Retinal pigment epithelial cell (primary cell): ENCODE measurements at regions not wholly inside any gene's neighbourhood (a gene's known extent, or its start where the extent isn't known, plus 50 kb on each side); places are given as distances from the start of the nearest gene placed in this dataset.

Experiments used
- DNase-seq: peaks from one replicate; pipeline ENCODE4 v3.0.0-alpha.2; 2010; ENCODE audit warnings: low read depth
- H3K4me3 ChIP-seq: 2 replicates; pipeline ENCODE4 v1.5.1; 2011; ENCODE audit warnings: mild to moderate bottlenecking, low read length, control low read depth, moderate library complexity
- TF ChIP-seq, protein P1 (sequence below): conservative IDR thresholded peaks from 2 replicates; pipeline ENCODE4 v1.5.1; 2011; ENCODE audit warnings: low read depth, low read length, control low read depth, inconsistent platforms

DNA sequence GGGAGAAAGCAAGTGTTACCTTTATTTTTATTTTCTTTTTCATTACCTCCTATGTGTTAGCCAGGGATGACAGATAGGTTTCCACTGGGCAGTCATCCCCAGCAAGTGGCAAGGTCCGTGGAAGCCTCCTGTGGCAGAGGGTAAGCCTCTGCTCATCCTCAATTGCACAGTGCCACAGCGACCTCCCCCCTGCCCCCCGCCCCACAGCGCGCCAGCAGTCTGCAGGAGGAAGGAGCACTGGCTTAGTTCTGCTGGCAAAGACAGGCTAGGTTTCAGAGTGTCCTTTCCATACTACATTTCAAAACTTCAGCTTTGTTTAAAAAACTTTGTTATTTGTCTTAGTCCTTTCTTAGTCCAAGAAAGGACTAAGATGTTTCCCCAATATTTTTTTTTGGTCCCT is 194.7 kb downstream of the EXOC5 start:
- TF ChIP-seq, protein P1, sequence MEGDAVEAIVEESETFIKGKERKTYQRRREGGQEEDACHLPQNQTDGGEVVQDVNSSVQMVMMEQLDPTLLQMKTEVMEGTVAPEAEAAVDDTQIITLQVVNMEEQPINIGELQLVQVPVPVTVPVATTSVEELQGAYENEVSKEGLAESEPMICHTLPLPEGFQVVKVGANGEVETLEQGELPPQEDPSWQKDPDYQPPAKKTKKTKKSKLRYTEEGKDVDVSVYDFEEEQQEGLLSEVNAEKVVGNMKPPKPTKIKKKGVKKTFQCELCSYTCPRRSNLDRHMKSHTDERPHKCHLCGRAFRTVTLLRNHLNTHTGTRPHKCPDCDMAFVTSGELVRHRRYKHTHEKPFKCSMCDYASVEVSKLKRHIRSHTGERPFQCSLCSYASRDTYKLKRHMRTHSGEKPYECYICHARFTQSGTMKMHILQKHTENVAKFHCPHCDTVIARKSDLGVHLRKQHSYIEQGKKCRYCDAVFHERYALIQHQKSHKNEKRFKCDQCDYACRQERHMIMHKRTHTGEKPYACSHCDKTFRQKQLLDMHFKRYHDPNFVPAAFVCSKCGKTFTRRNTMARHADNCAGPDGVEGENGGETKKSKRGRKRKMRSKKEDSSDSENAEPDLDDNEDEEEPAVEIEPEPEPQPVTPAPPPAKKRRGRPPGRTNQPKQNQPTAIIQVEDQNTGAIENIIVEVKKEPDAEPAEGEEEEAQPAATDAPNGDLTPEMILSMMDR, result no peak
- DNase-seq, result no peak
- no peak overlapping the region for H3K4me3 ChIP-seq

DNA sequence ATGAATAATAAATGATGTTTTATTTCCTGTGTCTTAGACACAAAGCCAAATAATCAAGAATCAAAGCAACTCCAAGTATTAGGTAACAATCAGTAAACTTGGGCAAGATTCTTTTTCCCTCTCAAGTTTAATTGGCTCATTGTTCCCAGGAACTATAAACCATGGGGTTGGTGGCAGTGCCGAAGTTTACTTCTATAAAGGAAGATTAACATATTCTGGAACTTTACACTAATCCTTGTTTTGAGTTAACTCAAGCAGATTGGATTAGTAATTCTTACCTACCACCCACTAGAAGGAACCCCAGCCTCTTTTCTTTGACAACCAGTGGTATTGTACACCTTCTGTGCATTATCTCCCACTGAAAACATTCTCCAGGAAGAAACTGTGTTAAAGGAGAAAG is 197.1 kb downstream of the EXOC5 start:
- TF ChIP-seq, protein P1, result no peak
- peak; percentile 81 for DNase-seq
- H3K4me3 ChIP-seq, result no peak overlapping the region

DNA sequence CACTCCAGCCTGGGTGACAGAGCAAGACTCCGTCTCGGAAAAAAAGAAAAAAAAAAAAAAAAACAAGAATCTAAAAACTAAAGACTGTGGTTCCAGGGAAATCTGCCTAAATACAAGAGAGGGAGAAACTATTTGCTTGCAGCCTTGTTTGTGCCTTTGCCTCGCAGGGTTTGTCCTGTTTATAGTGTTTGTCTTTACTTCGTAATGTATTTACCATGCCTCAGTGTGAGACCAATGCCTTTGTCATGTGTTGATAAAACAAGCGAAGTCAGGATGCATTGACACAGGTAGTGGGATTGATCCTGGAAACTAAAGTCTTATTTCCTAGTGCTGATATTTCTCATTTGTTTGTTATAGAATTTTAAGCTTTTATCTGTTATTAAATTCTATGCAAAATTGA is 199.0 kb downstream of the EXOC5 start:
- TF ChIP-seq, protein P1, result no peak
- DNase-seq, result no peak
- H3K4me3 ChIP-seq, result no peak overlapping the region

DNA sequence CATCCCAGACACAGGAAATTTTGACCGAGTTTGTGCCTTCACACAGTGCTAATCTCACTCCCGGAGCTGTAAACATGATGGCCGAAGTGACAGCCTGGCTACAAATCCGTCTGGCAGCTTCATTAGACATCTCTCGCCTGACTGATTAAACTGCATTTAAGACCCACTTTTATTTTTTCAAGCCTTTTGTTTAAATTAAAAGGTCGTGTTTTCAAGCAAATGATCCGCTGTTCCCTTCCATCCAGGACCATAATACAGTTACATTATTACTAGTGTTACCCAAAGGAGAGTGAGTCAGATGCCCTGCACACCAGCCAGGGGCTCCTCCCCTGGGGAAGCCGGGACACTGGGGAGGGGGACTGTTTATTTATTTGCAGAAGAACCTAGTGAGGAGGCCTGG is 200.2 kb downstream of the EXOC5 start:
- H3K4me3 ChIP-seq, result peak overlapping the region; percentile 2
- TF ChIP-seq, protein P1, result no peak
- DNase-seq, result peak; percentile 80

DNA sequence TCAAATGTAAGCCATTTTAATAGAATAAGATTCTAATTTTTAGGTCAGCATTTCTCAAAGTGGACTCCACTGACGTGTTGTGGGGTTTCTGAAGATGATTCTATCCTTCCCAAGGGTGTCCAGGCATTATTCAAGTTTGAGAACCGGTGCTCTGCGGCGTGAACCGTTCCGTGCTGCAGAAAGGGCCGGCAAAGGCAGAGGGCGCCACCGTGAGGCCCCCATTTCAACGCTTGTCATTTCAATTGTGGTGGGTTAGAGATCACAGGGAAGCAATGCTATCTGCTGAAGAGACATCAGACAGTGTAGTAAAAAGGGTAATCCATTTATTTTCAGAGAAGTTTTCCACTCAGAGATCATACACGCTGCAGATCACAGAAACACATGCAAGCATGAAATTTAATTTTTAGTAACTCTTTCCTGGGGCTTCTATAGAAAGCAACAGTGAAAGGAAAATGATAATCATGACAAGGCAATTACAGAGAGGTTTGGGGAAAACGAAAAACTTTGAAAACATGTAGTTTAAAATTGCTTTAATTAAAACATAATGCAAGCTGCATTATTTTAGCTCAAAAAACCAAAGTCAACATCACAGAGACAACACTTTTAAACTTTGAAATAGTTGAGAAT is 201.7 kb downstream of the EXOC5 start:
- TF ChIP-seq, protein P1, result peak; percentile 90

DNA sequence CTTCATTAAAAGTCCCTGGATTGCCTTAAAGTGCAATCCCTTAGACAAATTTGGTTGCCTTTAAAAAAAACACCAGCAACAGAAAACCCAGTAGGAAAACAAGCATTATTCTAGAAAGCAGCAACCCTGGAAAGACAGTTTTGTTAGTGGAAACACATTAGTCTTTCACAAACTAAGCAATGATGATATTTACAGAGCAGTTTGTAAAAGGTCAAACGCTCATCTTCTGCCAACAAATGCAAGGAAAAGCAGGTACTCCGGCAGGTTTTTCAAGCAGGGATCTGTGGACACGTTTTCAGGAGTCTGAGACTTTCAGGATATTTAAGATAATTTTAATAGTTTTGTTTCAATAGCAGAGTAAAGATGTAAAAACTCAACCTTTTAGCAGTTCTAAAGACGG is 202.2 kb downstream of the EXOC5 start:
- TF ChIP-seq, protein P1, result no peak
- DNase-seq, result no peak
- H3K4me3 ChIP-seq, result no peak overlapping the region

More for the DNA sequence above, 201.7 kb downstream of the EXOC5 start:
- DNase-seq, result no peak
- H3K4me3 ChIP-seq, result no peak overlapping the region

DNA sequence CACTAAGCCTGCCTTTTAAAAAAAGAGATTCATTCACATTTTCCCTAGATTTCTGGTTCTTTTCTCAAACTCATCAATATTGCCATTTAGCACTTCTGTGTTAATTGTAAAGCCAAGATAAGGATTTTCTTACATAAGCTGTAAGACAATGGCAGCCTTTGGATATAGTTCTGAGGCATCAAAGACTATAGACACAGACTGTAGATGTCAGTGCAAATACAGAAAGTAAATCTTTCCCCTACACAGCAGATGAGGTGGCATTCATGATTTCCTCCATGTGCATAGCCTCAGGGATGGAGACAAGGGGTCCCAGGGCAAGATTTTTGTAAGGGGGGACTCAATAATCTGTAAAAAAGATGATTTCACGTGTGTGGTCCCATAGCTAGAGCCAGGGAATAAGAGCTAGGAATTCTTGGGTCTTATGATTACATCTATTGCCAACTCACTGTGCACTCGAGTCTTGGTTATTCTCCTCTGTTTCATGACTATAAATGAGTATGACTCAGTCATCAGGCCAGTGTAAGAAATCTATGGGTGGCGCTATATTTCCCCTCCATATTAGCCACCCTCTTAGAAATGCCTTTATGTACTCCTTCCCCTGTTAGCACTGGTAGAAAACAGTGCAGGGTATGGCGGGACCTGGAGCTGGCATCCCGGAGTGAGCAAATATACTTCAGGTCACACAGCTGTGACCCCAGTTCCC is 207.5 kb downstream of the EXOC5 start:
- TF ChIP-seq, protein P1, result peak; percentile 28
- DNase-seq, result no peak
- no peak overlapping the region for H3K4me3 ChIP-seq
